ENCODE measurements at regions not wholly inside any gene's neighbourhood (a gene's known extent, or its start where the extent isn't known, plus 50 kb on each side); places are given as distances from the start of the nearest gene placed in this dataset.
"Not testable (repeated sequence)": the region's sequence is repeated elsewhere in the genome, so short reads cannot be mapped to it uniquely, and the experiment has no call there.

- intact Hi-C loops (cut with DNase I): no loop called here
- DNase-seq (ENCODE audit: low spot score) (no peak), ATAC-seq (no peak)
These were observed 368.8 kb upstream of the CDH19 start for GRCh38 chr18:66972681-66973080.

- ATAC-seq: no peak
These were observed 368.1 kb upstream of the CDH19 start for GRCh38 chr18:66971960-66972359.

DNA sequence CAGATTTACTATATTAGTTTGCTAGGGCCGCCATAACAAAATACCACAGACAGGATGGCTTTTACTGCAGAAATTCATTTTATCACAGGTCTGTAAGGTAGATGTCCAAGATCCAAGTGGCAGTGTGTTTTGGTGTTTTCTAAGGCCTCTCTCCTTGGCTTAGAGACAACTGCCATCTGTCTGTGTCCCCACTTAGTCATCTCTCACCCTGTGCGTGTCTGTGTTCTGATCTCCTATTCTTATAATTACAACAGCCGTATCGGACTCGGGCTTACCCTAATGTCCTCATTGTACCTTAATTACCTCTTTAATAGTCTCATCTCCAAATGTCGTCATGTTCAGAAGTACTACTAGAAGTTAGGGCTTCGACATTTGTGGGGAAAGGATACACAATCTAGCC lies 362.3 kb upstream of the CDH19 start:
- DNase-seq (ENCODE audit: low spot score) (no peak), ATAC-seq (no peak)
- intact Hi-C loops (cut with DNase I): no loop called here

More at GRCh38 chr18:66971960-66972359, 368.1 kb upstream of the CDH19 start:
- no peak for DNase-seq (ENCODE audit: low spot score)
- intact Hi-C loops (cut with DNase I): no loop called here

GRCh38 chr18:66958309-66958708 lies 354.4 kb upstream of the CDH19 start:
- intact Hi-C loops (cut with DNase I): no loop called here
- DNase-seq (ENCODE audit: low spot score) (no peak), ATAC-seq (no peak)

GRCh38 chr18:66951750-66952149 lies 347.9 kb upstream of the CDH19 start:
- intact Hi-C loops (cut with DNase I): no loop called here
- ATAC-seq: no peak
- no peak for DNase-seq (ENCODE audit: low spot score)

DNA sequence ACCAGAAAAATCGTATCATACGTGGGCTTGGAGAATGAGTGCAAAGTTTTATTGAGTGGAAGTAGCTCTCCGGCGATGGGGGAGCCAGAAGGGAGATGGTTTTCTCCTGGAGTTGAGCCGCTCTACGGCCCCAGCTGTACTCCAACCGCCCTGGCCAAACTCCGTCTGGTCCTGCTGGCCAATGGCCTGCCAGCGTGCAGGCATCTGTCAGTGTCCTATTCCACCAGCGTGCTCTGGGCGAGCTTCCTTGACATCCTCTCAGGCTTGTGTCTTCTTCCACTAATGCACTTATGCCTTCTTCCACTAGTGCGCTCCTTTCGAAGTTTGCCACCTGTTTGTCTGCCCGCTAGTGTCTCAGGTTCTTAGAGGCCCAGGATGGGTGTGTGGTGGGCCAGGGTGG lies 345.5 kb upstream of the CDH19 start:
- DNase-seq (ENCODE audit: low spot score) (no peak), ATAC-seq (no peak)
- intact Hi-C loops (cut with DNase I): no loop called here

GRCh38 chr18:66937546-66937945 lies 333.7 kb upstream of the CDH19 start:
- ATAC-seq: no peak
- intact Hi-C loops (cut with DNase I): no loop called here
- DNase-seq (ENCODE audit: low spot score): no peak

DNA sequence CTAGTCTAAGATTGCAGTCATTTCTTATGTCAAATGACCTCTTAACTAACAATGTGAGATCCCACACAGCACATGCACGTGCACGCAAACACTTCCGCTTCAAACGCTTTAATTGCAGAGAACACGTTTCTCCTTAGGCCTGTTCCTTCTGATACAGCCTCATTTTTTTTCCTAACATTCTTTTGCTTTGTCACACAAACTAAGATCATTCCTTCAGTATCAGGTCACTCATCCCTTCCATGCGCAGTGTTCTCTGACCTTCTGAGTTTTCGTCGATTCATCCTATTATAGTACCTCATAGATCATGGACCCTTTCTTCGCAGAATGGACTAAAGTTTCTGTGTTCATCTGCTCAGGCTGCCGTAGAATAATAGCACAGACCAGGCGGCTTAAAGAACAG lies 327.1 kb upstream of the CDH19 start:
- no peak for ATAC-seq
- DNase-seq (ENCODE audit: low spot score): no peak
- intact Hi-C loops (cut with DNase I): no loop called here

DNA sequence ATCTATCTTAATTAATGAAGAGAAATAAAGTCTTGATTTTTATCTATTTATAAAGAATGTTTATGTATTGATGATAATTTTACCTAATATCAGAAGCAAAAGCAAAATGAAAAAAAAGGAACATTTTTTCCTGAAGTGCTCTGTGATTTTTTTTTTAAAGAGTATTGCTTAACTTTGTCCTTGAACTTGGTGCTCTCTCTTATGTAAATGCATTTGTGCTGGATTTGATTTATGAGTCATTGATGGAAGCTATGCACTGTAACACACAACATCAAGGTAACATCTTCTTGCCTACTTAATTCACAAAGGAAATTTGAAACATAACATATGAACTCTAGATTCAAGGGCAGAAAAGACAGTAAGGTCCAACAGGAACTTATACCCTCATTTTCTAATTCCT lies 312.9 kb upstream of the CDH19 start:
- DNase-seq (ENCODE audit: low spot score): no peak
- ATAC-seq: no peak
- intact Hi-C loops (cut with DNase I): no loop called here

DNA sequence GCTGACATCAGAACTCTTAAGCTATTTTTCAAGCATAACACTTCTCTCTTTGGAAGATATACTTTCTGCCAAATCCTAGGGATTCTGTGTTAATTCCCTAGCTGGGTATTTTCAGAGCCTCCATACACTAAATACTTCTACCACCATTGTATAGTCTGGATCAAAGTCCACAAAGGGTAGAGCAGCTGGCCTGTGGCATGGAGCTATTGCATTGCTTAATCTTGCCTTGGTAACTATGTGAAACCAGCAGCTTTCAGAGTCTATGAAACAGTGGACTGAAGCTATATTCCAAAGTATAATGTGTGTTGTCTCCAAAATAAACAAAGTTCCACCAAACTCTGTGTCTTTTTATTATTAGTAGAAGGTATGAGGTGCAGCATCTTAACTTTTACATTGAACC lies 296.9 kb upstream of the CDH19 start:
- ATAC-seq (no peak), DNase-seq (ENCODE audit: low spot score) (no peak)
- intact Hi-C loops (cut with DNase I): no loop called here

- no peak for ATAC-seq
- DNase-seq (ENCODE audit: low spot score): no peak
- intact Hi-C loops (cut with DNase I): no loop called here
These were observed 291.7 kb upstream of the CDH19 start for GRCh38 chr18:66895631-66896030.

DNA sequence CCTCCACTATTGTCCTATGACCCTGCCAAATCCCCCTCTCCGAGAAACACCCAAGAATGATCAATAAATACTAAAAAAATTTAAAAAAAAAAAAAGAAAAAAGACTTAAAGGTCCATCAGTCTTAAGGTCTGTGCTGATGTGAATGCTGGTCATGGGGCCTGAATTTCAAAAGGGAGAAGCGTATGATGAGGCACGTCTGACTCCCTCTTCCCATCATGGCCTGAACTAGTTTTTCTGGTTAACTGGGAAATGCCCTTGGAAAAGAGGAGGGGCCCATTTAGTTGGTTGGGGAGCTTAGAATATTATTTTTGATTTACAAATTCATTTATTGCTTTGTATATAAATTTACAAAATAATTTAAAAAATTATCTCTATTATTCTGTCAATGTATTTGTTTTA lies 291.0 kb upstream of the CDH19 start:
- no peak for ATAC-seq
- DNase-seq (ENCODE audit: low spot score): no peak
- intact Hi-C loops (cut with DNase I): no loop called here

GRCh38 chr18:66892388-66892787 lies 288.5 kb upstream of the CDH19 start:
- DNase-seq (ENCODE audit: low spot score); intact Hi-C loops (cut with DNase I); ATAC-seq: not testable (repeated sequence)

DNA sequence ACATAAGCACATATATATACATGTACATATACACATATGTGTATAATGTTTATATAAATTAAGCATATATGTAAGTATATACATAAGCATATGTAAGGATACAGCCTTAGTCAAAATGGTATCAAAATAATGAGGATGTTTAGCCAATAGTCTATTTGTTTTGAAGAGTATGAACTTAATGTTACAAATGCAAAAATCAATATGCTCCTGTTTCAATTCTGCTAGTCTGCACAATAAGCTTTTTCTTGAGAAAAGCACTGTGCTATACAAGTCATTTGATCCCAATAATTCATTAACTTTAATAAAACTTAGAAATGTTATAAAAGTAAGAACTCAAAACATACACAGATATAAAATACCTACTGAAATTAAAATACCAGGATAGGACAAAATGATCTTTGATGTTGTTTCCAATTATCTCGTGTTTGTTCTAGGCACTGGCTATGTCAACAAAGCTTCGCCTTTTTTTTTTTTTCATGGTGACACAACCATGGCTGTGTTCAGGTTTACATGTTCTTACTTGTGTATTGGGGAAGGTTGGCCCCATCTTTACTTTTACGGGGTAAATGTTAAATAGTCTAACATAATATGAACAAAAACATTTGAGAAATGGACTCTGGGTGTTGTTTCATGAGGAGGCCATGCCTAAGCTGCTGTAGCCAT lies 271.1 kb upstream of the CDH19 start:
- intact Hi-C loops (cut with DNase I): no loop called here
- ATAC-seq (no peak), DNase-seq (ENCODE audit: low spot score) (no peak)

- intact Hi-C loops (cut with DNase I): no loop called here
- ATAC-seq (no peak), DNase-seq (ENCODE audit: low spot score) (no peak)
These were observed 270.5 kb upstream of the CDH19 start for GRCh38 chr18:66874375-66874774.

DNA sequence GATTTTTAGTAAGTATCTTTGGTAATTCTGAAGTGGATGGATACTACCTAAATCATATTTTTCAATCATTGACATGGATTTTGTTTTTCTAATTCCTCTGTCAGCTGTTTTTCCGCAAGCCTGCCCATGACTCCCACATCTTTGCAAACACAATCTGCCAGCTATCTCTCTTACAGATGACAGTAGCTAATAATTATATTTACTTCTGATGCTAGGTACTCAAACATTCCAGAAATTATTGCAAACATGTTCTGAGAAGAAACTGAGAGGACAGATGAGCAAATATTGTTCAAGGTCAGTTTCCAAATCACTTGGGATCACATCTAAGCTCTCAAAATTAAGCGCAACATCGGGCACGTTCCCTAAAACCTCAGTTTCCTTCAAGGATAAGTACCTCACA lies 270.0 kb upstream of the CDH19 start:
- ATAC-seq (no peak), DNase-seq (ENCODE audit: low spot score) (no peak)
- intact Hi-C loops (cut with DNase I): no loop called here

DNA sequence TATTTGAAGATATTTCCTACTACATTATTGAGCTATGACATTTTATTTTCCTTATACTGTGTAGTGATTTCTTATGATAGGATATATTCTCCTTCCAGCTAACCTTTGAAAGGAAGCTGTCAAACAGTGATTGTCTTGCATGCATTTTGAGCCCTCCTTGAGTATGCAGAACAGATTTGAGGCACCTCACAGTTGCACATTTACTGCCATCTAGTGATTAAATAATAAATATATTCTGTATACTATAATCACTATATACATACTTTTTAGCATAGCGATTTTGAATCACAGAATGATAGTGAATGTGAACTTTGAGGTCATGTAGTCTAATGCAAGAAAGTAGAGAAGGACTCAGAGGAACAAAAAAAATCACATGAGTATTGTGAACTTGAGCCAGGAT lies 268.4 kb upstream of the CDH19 start:
- intact Hi-C loops (cut with DNase I): no loop called here
- ATAC-seq (no peak), DNase-seq (ENCODE audit: low spot score) (no peak)

DNA sequence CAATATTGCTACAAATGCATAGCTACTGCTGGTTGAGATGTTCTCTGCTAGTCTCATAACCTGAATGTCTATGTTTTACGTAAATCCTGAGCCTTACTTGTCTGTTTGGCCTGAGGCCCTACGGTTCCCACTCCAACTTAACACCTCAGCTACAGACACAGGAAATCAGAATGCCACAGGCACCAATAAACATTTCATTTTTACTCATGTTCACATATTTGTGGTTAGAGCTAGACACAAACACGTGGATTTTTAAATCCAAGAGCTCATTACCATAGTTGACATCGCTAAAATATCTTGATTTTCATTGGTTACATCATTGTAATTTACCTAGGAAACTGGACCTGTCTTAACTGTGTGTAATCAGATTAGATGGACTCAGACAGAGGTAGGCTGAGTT lies 263.8 kb upstream of the CDH19 start:
- no peak for ATAC-seq
- DNase-seq (ENCODE audit: low spot score): no peak
- intact Hi-C loops (cut with DNase I): no loop called here

GRCh38 chr18:66866427-66866940 lies 262.6 kb upstream of the CDH19 start:
- DNase-seq (ENCODE audit: low spot score); ATAC-seq; intact Hi-C loops (cut with DNase I): not testable (repeated sequence)

DNA sequence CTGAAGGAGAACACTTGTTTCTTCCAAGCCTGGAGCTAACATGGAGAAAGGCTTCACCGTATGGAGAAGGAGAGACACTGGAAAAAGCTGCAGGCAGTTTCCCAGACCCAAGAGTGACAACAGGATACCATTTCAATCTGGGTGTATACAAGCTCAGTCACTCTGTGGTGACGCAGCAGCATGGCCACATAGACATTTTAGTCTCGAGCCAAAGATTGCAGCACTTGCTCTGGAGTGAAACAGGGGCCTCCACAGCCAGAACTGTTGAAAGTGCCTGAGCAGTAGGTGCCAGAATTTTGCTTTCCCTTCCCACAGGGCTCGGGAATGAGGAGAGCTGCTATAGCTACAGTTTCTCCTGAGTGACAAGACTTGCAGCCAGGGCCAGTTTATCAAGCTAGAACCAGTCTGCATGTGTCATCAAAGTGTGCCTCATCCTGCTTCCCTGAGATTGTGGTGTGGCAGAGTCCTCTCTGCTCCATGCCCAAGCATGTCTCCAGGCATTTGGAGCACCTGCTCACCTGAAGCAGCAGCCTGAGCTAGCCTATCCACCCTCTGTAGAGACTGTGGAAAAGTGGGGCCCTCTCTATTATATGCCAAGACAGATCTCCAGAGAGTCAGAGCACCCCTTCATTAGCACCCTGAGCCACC lies 234.6 kb upstream of the CDH19 start:
- intact Hi-C loops (cut with DNase I): no loop called here
- DNase-seq (ENCODE audit: low spot score) (no peak), ATAC-seq (no peak)

- no peak for DNase-seq (ENCODE audit: low spot score)
- ATAC-seq: no peak
- intact Hi-C loops (cut with DNase I): no loop called here
These were observed 229.8 kb upstream of the CDH19 start for GRCh38 chr18:66833646-66834045.
